Activated T-cell treated with anti-CD3 and anti-CD28 coated beads for 24 hours (primary cell): ENCODE measurements at regions not wholly inside any gene's neighbourhood (a gene's known extent, or its start where the extent isn't known, plus 50 kb on each side); places are given as distances from the start of the nearest gene placed in this dataset.

Experiments
- DNase-seq: peaks from one replicate; pipeline ENCODE4 v3.0.0-alpha.2; 2020; ENCODE audit warnings: low read depth

DNA sequence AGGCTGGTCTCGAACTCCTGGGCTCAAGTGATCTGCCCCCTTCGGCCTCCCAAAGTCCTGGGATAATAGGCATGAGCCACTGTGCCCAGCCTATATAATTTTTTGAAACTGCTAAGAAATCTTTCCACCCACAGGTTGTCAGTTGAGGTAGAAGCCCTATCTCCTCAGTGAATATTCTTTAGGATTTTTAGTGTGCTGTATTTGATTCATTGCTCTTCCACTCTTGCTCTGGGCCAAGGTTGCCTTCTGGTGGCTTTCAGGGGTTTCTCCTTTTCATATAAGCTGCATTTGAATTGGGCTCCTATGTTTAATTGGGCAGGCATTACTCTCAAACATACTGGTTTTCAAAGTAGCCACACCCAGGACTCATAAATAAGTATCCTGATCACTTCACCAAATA is 931.2 kb downstream of the GATA3 start:
- no peak for DNase-seq

DNA sequence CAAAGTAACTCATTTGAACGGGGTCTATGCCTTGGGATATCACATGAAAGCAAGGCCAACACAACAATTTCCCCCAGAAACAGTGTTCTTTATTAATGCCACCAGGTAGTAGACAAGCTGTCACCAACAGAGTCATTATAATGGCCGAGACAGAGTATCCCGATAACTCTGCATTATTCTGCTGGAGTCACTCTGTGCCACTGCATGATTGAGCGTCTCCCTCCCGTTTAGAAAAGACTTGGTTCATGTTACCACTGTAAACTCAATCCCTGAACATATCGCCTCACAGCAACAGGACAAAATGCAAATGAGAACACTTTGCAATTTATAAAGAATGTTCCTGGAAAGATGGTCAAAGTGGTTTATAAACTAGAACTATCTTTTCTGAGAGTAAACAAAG is 932.5 kb downstream of the GATA3 start:
- DNase-seq: no peak

- no peak for DNase-seq
These were observed 933.2 kb downstream of the GATA3 start for GRCh38 chr10:8987712-8988111.

GRCh38 chr10:8990280-8990987 is 935.9 kb downstream of the GATA3 start:
- no peak for DNase-seq

DNA sequence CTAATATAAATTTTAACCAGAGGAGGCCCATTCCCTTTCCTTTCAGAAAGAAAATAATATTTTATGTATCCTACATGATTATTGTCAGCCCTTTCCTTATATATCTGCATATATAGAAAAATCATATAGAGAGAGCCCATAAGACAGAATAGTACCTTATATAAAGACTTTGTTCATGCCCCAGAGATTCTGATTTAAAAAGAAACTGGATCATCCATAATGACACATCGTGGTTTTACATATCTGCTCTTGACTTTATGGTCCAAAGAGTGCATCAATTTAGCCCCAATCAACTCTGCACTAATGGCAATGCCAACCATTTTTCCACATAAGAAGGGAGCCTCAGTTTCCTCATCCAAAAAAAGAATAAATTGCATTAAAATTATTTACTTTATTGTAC is 937.5 kb downstream of the GATA3 start:
- no peak for DNase-seq

GRCh38 chr10:8993864-8994263 is 939.4 kb downstream of the GATA3 start:
- no peak for DNase-seq

- DNase-seq: no peak
These were observed 944.3 kb downstream of the GATA3 start for GRCh38 chr10:8998751-8999150.

GRCh38 chr10:9003122-9003521 is 948.6 kb downstream of the GATA3 start:
- DNase-seq: no peak

- no peak for DNase-seq
These were observed 950.2 kb downstream of the GATA3 start for GRCh38 chr10:9004736-9005135.

- DNase-seq: no peak
These were observed 955.0 kb downstream of the GATA3 start for GRCh38 chr10:9009505-9009904.

DNA sequence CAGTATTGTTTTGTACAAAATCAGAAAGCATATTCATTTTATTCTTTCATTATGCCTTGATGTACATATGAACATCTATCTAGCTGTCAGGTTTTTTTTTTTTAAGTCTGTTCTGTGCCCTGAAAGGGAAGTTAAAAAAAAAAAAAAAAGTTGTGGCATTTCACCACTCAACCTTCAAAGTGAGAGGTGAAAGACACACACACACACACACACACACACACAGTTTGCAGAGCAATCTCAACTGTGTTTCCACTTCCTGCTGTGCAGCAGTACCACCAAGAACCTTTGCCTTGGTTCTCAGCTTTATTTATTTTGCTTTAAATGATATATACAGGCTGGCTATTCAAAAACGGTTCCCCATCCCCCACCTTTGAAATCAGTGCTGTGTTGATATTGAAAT is 955.6 kb downstream of the GATA3 start:
- no peak for DNase-seq

DNA sequence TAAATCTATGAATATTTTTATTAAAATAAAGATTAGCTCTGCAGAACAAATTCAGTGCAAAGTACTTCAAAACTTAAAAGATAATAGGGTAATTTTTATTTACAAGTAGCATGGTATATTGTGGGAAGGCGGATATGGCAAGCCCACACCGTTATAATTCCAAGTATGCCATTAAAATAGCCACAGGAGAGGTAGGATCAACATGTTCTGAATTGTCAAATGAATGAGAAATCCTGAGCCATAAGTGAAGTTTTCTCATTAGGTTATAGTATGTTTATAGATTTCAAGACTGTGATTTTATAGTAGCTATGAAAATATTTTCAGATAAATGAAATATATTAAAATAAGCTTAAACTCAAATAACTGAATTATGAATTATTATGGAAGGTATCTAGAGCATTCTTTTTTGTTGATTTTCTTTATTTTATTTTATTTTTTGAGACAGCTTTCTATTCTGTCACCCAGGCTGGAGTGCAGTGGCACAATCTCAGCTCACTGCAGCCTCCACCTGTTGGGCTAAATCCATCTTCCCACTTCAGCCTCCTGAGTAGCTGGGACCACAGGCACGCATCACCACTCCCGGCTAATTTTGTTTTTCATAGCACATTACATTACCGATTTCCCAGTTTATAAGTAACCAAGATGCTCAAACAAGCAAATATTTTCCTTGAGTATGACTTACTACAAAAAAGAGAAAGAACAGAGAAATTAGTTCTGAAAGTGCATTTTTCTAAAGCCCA is 956.6 kb downstream of the GATA3 start:
- no peak for DNase-seq

DNA sequence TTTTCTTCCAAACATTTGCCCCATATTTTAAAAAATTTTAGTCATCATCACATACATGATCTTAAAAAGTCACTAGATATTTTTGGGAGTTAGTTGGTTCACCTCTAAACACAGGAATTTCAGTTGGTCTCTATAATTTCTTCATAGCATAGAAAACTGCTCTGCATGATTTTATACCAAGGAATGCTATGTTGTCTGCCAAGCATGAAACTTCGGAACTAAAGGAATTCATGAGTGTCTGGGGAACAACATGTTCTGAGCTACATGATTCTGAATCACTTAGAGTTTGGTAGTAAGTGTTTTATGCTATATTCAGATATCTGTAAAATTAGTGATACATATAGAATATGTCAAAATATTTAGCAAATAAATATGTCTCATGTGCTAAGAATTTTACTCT is 957.8 kb downstream of the GATA3 start:
- DNase-seq: no peak

GRCh38 chr10:9015005-9015404 is 960.5 kb downstream of the GATA3 start:
- no peak for DNase-seq

DNA sequence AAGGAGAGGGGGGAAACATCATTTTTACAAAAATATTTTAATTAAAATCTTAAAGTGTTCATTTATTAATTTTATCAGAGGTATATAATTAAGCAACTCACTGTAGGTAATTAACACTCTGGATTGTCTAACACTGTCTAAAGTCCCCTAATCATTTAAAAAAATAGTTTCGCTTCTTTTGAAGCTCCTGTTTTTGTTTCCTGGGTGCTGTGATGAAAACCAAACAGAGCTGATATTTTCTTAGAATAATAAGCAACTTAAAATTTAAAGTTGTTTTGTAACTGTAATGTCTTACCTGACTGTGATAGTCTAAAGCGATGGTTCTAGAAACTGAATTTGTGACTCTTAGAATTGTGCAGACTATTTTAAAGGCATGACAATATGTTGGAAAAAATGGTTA is 961.0 kb downstream of the GATA3 start:
- DNase-seq: no peak

- DNase-seq: no peak
These were observed 962.4 kb downstream of the GATA3 start for GRCh38 chr10:9016930-9017329.

DNA sequence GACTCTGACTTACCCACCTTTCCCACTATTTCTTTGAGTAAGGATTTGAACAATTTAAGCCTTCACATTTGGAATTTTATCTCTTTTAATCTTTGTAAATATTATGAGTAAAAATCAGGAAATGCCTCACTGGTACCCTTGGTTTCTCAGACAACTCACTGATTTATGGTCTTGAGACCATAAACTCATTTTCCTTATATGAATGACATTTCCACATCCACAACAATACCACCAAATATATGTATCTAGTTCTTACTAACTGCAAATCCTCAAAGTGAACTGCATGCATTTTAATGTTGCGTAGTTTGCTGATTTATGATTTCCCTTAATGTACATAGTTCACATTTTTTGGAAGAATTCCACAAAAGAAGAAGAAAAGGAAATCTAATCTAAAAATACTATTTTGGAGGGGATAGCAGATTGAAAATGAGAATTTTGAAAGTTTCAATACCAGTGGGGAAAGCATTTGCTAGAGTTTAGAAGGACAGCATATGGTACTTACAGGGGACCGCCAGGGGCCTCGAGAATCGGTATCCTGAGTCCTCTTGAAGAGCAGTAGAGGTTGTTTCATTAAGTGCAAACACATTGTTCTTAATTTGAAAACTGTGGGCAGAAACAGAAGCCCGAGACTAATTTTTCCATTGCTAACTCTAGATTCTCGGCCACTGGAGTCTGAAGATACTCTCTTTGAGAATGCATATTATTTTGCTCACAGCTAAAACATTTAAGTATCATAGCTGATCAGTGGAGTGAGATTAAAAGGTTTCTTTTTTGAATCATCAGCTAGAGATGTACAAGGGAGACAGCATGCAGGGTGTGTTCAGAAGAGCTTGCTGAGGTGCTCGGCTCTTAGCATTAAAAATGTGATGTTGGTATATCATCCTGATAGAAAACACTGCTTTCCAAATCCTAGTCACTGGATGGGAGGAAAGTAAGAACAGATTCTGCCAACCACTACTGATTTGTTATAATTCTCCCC is 964.0 kb downstream of the GATA3 start:
- no peak for DNase-seq

GRCh38 chr10:9023206-9023605 is 968.7 kb downstream of the GATA3 start:
- no peak for DNase-seq

DNA sequence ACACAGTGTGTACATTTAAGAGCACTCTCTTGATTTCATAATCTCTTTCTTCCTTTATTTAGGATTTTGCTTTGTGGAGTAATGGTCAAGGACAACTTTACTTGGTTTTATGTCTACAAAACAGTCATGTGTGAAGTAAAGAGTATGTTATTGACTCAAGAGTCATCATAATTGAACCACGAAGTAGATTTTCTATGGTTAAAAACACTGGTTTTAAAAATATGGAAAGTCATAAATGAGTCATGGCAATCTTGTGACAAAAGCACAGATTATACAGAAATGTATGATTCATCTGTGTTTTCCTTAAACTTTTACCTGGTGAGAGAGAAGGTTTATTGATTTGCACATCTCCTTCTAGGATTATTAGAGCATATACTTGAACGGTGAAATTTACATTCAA is 969.7 kb downstream of the GATA3 start:
- no peak for DNase-seq

GRCh38 chr10:9028231-9028630 is 973.7 kb downstream of the GATA3 start:
- no peak for DNase-seq

GRCh38 chr10:9035355-9035754 is 980.9 kb downstream of the GATA3 start:
- no peak for DNase-seq

GRCh38 chr10:9036711-9037204 is 982.3 kb downstream of the GATA3 start:
- no peak for DNase-seq
